T-helper 1 cell treated with Interleukin-12 subunit alpha and Interleukin-12 subunit beta and Interleukin-4 antibody, amounts not matched to agents 30 ng/mL and 1 ng/mL, for 36 hours (primary cell): ENCODE measurements at regions not wholly inside any gene's neighbourhood (a gene's known extent, or its start where the extent isn't known, plus 50 kb on each side); places are given as distances from the start of the nearest gene placed in this dataset.

Experiments used
- intact Hi-C: fragments of 100-400 bp; cut with micrococcal nuclease; formaldehyde crosslinking; loops from one replicate; pipeline ENCODE4 v1.15.1; 2024

DNA sequence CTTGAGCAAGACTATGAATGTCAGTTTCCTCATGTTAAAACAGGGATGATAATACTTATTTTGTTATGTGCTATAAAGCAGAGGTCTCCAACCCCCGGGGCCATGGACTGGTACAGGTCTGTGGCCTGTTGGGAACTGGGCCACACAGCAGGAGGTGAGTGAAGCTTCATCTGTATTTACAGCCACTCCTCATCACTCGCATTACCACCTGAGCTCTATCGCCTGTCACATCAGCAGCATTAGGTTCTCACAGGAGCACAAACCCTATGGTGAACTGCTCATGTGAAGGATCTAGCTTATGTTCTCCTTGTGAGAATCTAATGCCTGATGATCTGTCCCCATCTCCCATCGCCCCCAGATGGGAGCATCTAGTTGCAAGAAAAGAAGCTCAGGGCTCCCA lies 365.3 kb upstream of the SMIM30 start:
- intact Hi-C loops = no loop called here

DNA sequence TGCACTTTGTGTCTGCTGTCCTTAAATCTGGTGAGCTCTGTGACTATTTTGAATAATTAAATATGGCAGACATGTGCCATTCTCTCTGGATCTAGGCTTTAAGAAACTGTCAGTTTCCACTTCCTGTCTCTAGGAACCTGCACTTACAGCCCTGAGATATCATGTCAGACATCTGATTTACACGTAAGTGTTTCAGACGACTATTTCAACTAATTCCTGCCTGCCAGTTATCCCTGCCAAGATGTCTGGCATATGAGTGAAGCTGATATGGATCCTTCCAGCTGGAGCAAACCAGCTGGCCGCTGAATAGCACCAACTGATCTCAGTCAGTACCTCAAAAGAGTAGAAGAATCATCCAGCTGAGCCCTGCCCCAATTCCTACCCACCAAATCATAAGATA lies 362.2 kb upstream of the SMIM30 start:
- intact Hi-C loops = no loop called here

GRCh38 chr7:113464096-113464855 lies 345.9 kb upstream of the SMIM30 start:
- intact Hi-C loops = no loop called here

DNA sequence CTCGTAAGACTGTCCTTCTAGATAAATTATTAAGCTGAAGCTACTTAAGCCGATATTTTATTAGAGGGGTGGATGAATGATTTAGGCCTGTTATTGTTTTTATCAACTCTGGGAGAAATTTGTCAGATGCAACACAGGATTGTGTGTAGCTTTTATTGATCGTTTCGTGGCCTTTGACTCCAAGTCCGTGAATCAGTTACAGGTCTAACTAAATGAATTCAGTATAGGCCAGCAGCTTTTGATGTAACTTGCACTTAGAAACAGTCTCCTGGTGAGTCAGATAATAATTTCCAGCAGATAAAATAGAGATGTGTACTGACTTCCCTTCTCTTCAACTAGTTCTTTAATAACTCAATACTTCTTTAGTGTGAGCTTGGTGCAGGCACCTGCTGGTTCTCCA lies 341.7 kb upstream of the SMIM30 start:
- intact Hi-C loops = no loop called here

DNA sequence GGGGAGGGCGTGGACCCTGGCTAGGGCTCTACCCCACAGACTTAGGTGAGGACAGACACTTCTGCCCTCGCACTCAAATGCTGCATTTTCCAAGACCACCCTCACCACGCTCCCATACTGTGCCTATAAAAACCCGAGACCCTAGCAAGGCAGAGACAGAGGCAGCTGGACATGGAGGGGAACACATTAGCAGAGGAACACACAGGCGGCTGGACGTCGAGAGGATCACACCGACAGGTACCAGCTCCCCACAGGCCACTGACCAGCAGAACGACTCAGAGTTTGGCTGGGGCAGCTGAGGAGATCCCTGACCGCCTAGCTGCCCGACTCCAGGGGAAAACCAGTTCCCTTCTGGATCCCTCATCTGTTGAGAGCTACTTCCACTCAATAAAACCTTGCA lies 338.2 kb upstream of the SMIM30 start:
- intact Hi-C loops = no loop called here

DNA sequence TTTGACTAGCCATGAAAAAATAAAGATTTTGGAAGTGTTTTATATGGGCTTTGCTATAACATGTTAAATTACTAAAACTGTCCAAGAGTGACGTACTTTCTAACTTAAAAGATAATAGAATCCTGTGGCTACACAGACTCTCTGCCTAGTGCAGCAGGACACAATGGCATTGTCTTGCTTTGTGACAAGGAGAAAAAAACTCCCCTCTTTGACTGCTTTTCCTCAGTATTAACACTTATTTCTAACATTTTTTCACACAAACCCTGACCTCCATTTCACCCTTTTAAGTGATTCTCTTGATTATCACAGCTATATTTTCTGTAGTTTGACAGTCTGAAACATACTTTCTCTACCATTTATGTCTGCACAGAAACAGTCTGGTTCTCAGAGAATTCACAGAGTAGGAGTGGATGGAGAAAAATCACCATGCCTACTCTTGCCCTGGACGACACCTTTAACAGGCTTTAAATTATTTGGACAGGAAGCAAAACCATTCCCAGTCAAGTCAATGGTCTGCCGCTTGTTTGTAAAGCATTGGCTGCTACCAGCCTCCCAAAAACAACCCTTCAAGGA lies 336.3 kb upstream of the SMIM30 start:
- intact Hi-C loops = no loop called here

GRCh38 chr7:113452245-113452644 lies 333.9 kb upstream of the SMIM30 start:
- intact Hi-C loops = no loop called here

- intact Hi-C loops = no loop called here
These were observed 328.4 kb upstream of the SMIM30 start for GRCh38 chr7:113446791-113447190.

- intact Hi-C loops = no loop called here
These were observed 328.0 kb upstream of the SMIM30 start for GRCh38 chr7:113446391-113446790.

DNA sequence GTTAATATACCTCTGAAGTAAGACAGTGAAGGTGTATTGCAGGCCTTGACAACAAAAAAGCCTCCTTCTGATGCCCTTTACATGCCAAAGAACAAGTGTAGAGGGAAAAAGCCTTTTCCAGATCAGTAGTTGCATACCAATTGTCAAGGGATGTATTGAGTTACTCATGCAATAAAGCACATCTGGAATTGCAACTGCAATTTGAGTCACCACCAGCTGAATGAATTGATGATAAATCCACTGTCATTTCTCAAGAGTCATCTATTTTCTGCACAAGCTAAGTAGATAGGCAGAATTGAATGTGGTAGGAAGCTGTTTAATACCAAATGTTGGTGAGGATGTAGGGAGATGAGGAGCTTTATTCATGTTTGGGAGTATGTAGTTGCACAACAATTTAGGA lies 325.9 kb upstream of the SMIM30 start:
- intact Hi-C loops = no loop called here

DNA sequence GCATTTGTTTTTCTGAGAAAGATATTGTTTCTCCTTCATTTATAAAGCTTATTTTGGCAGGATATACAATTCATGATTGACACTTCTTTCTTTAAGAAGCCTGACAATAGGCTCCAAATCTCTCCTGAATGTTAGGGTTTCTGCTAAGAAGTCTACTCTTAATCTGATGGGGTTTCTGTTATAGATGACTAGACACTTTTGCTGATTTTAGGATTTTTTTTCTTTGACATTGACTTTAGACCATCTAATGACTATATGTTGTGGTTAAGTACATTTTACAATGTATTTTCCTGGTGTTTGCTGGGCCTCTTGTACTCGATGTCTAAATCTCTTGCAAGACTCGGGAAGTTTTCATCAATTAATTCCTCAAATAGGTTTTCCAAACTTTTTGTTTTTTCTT lies 321.8 kb upstream of the SMIM30 start:
- intact Hi-C loops = no loop called here

- intact Hi-C loops = no loop called here
These were observed 313.1 kb upstream of the SMIM30 start for GRCh38 chr7:113431406-113431805.

- intact Hi-C loops = loop anchor here (5.0 to 10.0 kb wide), 2 partner anchors 410 to 1217 kb away; partner anchors contain the start of genes DOCK4 and ZNF277
These were observed 305.9 kb upstream of the SMIM30 start for GRCh38 chr7:113424185-113424817.

DNA sequence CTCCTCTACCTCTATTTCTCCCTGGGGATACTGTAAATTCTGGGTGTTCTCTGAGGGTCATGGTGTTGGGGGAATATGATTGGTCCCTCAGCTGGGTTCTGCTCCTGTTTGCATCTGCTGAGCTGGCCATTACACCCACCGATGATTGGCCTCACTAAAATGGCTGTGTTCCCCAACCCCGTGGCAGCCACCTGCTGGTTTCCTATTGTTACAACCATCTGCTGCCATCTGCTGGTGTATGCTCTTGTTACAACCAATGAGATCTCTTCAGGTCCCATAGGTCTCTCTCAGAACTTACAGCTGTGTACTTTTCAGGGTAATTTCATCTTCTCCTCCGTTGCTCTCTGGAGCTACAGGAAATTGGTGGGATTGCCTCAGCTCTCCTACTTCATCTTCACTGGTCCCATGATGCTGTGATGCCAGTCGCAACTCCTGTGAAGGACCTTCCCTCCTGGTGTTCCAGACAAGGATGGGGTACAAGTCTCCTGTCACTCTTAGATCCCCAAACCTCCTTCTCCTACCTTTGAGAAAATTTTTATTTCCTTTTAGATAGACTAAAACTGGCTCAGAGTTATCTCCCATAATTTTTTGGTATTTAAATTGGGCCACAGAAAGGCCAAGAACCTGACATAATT lies 303.5 kb upstream of the SMIM30 start:
- intact Hi-C loops = loop anchor here (1.0 to 10.0 kb wide), 6 partner anchors 263 to 1681 kb away; partner anchors contain the start of genes DOCK4 and ZNF277

GRCh38 chr7:113414401-113415035 lies 296.2 kb upstream of the SMIM30 start:
- intact Hi-C loops = no loop called here

DNA sequence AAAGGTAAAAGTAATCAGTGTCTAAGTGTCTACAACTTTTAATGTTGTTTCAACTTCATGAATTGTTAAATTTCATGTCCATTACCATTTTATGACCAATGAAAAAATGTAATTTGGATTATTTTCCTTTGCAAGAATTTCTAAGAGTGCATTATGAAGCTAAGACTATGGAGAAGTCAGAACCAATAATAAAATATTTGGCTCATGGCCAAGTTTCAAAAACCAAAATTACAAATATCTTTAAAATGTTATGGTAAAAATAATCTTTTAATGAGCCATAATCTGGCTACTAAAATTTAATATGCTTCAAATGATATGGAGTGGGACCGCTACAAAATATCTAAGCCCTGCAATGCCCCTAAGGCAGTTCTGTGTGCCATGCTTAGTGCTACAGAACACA lies 294.1 kb upstream of the SMIM30 start:
- intact Hi-C loops = no loop called here

DNA sequence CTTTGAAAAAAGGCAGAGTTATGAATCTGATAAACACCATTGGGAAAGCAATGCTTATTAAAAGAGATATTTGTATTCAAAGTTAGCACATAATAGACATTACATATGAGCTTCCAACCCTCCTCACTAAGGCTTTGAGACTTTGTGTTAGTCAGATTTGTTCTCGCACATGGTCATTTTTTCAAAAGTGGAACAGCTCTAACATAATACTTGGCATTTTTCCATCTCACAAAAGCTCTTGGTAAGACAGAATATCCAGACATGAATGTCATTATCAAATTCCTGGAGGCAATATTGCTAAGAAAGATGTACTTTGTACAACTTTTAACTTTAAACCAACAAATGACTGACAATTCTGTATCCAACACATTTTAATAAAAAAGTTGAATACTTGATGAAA lies 292.4 kb upstream of the SMIM30 start:
- intact Hi-C loops = no loop called here

DNA sequence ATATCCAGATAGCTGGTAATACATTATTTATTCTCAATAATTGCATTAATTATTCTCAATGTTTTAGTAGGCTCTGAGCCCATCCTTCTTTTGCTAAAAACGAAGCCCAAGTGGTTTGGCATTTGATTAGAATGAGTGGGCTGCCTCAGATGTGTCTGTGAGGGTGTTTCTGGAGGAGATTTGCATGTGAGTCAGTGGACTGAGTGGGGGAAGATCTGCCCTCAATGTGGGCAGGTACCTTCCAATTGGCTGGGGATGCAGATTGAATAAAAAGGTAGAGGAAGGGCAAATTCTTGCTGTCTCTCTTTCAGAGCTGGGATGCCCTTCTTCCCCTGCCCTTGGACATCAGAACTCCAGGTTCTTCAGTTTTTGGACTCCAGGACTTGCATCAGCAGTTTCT lies 290.6 kb upstream of the SMIM30 start:
- intact Hi-C loops = no loop called here

DNA sequence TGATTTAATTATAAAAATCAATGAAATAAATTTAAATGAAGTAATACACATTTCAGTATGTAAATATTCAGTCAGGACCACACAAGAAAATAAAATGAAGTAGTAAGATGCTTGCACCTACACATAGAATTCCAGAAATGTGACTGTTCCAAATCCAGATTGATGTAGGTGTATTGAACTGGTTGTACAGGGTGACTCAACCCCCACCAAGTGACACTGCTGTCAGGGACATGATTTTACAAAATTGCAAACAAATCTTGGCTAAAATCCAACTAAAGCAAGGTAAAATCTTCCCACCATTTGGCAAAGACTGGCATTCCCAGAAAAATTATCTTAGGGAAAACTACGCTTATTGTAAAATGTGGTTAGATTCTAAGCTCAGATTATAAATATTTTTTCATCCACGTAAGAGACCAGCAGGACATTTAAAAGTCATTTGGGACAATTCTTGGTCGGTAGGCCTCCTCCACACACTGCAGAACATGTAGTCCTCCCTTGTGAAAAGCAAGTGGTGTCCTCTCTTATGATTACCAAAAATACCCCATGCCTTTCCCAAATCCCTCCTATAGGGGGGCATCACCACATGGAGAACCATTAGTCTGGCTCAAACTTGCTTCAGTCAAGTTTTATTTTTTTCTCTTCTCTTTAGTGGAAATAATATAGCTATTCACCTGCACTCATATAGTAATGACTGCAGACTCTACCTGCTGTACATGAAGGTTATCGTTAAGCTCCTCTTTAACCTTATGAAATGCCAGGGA lies 287.1 kb upstream of the SMIM30 start:
- intact Hi-C loops = no loop called here

GRCh38 chr7:113404245-113404644 lies 285.9 kb upstream of the SMIM30 start:
- intact Hi-C loops = no loop called here

DNA sequence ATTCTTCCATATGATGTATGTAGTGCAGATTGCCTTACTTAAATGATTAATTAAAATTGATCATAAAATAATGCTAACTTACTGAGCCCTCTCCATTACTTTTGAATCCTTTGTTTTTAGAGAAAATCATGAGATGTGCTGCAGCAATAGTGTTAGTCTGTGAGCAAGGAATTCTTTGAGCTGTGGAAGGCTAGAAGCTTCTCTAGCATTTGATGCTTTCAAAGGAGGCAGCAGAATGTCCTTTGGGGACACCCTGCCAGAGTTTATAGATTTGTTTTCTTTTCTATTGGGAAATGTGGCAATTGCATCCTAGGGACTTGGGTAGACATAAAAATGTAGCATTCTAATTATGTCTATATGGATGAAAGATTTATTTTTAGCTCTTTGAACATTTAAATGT lies 284.1 kb upstream of the SMIM30 start:
- intact Hi-C loops = no loop called here
